Lung (tissue), 11 donors: ENCODE measurements at regions not wholly inside any gene's neighbourhood (a gene's known extent, or its start where the extent isn't known, plus 50 kb on each side); places are given as distances from the start of the nearest gene placed in this dataset.

ENCODE experiments used
- ATAC-seq: fragments of 200-7000 bp; cut with Tn5 transposase; one replicate; pipeline ENCODE4 v1.9.1; 2020; ENCODE audit warnings: moderate number of reproducible peaks; ENCODE audit not compliant: insufficient read depth, low FRiP score
- DNase-seq, 3 donors: peaks; one replicate each; pipeline ENCODE4 v3.0.0-alpha.2; 2013 to 2017
- H3K27ac ChIP-seq, 2 donors: one replicate each; pipeline ENCODE4 v1.5.1; 2013; ENCODE audit warnings: mild to moderate bottlenecking in 2 of 2, moderate library complexity in 2 of 2, control low read depth in 1 of 2, inconsistent platforms in 1 of 2, low read depth in 1 of 2, low read length in 1 of 2
- H3K27me3 ChIP-seq, 3 donors: one replicate each; pipeline ENCODE4 v1.5.1; 2013; ENCODE audit warnings: low read length in 2 of 3; ENCODE audit not compliant: control insufficient read depth in 3 of 3, insufficient read depth in 3 of 3
- H3K36me3 ChIP-seq, 4 donors: one replicate each; pipeline ENCODE4 v1.5.1; 2013; ENCODE audit warnings: low read length in 4 of 4, mild to moderate bottlenecking in 1 of 4, moderate library complexity in 1 of 4; ENCODE audit not compliant: control insufficient read depth in 4 of 4, insufficient read depth in 4 of 4
- H3K4me1 ChIP-seq, 5 donors: one replicate each; pipeline ENCODE4 v1.5.1; 2013; ENCODE audit warnings: low read length in 5 of 5, mild to moderate bottlenecking in 2 of 5, moderate library complexity in 1 of 5; ENCODE audit not compliant: control insufficient read depth in 5 of 5, insufficient read depth in 5 of 5
- H3K4me3 ChIP-seq: one replicate; pipeline ENCODE4 v1.5.1; 2013; ENCODE audit warnings: mild to moderate bottlenecking, control low read depth, moderate library complexity
- H3K9ac ChIP-seq, 2 donors: one replicate each; pipeline ENCODE4 v1.5.1; 2013; ENCODE audit warnings: low read length in 2 of 2, control low read depth in 1 of 2; ENCODE audit not compliant: insufficient read depth in 1 of 2
- H3K9me3 ChIP-seq, 4 donors: one replicate each; pipeline ENCODE4 v1.5.1; 2013; ENCODE audit warnings: low read length in 3 of 4, mild to moderate bottlenecking in 1 of 4, moderate library complexity in 1 of 4; ENCODE audit not compliant: control insufficient read depth in 4 of 4, insufficient read depth in 3 of 4
- WGBS, 2 donors: extraction: QIAGEN DNeasy Blood & Tissue Kit; methylation state at CpG; one replicate each; pipeline ENCODE4 v1.1.7; 2013; 5-methylcytosine and 5-hydroxymethylcytosine counted together
- TF ChIP-seq, protein P1 (sequence below): IDR thresholded peaks from 2 replicates; pipeline ENCODE4 v1.5.1; 2012; ENCODE audit warnings: mild to moderate bottlenecking; ENCODE audit errors: control extremely low read depth, extremely low read depth
- donor health status: control.
- donor health status: control.
- donor health status: Bipolar disorder and iron deficiency.
- donor health status: healthy.
- donor health status: DM: yes; HTN: yes; CAD: no.

DNA sequence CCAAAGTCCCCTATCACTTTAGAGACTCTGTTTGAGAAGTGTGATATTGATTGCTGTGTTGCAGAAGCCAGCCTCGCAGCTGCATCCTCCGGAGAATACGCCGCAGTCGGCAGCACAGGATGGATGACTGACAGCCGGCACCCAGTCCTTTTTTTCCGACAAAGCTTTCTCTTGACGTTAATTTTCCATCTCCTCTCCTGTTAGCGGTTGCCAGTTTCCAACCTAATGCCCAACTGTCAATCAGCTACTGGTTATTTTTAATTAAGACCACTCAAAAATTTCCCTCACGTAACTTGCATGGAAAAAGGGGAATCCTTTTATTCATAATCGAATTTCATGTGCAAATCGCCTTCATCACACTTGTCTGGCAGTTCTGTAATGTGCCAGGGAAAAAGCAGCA lies 953.9 kb downstream of the CDH11 start:
- Histone ChIP-seq H3K4me3 (no peak overlapping the region), H3K4me1 (no peaks in the 10 kb centered on the region), H3K9ac (no peak overlapping the region), H3K27me3 (no peaks in the 10 kb centered on the region), H3K27ac (no peak overlapping the region), H3K36me3 (no peaks in the 10 kb centered on the region), H3K9me3 (no peaks in the 10 kb centered on the region)
- no peak for ATAC-seq
- DNase-seq = no peak
- TF ChIP-seq, protein P1, sequence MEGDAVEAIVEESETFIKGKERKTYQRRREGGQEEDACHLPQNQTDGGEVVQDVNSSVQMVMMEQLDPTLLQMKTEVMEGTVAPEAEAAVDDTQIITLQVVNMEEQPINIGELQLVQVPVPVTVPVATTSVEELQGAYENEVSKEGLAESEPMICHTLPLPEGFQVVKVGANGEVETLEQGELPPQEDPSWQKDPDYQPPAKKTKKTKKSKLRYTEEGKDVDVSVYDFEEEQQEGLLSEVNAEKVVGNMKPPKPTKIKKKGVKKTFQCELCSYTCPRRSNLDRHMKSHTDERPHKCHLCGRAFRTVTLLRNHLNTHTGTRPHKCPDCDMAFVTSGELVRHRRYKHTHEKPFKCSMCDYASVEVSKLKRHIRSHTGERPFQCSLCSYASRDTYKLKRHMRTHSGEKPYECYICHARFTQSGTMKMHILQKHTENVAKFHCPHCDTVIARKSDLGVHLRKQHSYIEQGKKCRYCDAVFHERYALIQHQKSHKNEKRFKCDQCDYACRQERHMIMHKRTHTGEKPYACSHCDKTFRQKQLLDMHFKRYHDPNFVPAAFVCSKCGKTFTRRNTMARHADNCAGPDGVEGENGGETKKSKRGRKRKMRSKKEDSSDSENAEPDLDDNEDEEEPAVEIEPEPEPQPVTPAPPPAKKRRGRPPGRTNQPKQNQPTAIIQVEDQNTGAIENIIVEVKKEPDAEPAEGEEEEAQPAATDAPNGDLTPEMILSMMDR = no peak
- 83% methylated on average over 12 of the region's 12 CpGs for WGBS, 2 donors

DNA sequence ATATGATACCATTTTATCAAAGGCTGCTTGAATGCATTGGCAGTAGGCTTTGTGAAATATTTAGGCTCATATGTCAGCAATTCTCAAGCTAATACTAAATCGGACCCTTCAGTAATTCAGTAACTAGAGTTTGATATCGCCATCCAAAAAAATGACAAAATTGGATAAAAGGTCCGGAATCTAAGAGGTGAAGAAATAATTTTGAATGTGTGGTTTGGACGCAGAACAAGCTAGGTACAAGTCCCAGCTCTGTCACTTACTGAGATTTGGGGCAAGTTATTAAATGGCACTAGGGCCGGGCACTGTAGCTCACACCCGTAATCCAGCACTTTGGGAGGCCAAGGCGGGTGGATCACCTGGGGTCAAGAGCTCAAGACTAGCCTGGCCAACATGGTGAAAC lies 956.5 kb downstream of the CDH11 start:
- no peak overlapping the region for H3K9ac ChIP-seq
- H3K4me3 ChIP-seq = no peak overlapping the region
- no peak overlapping the region for H3K27ac ChIP-seq
- H3K9me3 ChIP-seq = no peaks in the 10 kb centered on the region
- no peaks in the 10 kb centered on the region for H3K4me1 ChIP-seq
- no peaks in the 10 kb centered on the region for H3K27me3 ChIP-seq
- TF ChIP-seq, protein P1 = no peak
- H3K36me3 ChIP-seq = no peaks in the 10 kb centered on the region
- whole genome bisulfite sequencing, 2 donors = 92 to 97% methylated on average over 7 of the region's 7 CpGs
- no peak for ATAC-seq
- no peak for DNase-seq

DNA sequence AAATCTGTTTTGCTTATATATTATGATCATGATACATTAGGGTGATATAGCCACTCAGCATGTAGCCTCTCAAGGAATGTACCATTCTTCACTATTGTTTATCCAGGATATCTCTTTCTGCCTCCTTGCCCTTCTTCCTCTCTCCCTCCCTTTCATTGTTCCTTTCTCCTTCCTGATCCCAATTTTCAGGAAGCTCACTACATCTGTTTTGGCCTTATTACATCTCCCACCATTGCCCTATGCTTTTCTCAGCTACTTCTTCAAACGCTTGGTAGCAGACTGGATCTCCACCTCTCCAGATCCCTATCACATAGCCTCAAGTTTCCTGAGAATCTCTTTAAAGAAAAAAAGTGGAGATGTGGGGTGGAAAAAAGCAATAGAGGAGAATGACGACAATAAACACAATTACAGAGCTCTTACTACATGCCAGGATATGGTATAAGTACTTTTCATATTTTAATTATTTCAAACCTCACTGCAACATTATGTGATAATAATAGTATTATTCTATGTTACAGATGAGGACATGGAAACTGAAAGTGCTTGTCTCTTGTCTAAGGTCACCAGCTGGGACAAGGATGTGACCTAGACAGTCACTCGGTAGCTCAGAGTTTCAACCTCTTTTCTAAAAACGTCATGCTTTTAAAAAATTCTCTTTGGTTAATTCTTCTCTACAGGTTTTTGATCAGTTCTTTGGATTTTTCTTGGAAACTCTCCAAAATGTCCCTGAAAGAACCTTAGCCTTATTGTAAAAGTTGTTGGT lies 959.1 kb downstream of the CDH11 start:
- DNase-seq = no peak
- 52 to 59% methylated on average over 4 of the region's 4 CpGs for WGBS, 2 donors
- H3K27ac ChIP-seq = no peak overlapping the region
- no peak overlapping the region for H3K9ac ChIP-seq
- ATAC-seq = no peak
- H3K27me3 ChIP-seq = no peaks in the 10 kb centered on the region
- H3K4me1 ChIP-seq = peaks cover 0 to 4% (median 0%) of the 10 kb centered on the region in 5 donors
- no peak overlapping the region for H3K4me3 ChIP-seq
- H3K9me3 ChIP-seq = no peaks in the 10 kb centered on the region
- TF ChIP-seq, protein P1 = no peak
- H3K36me3 ChIP-seq = no peaks in the 10 kb centered on the region

DNA sequence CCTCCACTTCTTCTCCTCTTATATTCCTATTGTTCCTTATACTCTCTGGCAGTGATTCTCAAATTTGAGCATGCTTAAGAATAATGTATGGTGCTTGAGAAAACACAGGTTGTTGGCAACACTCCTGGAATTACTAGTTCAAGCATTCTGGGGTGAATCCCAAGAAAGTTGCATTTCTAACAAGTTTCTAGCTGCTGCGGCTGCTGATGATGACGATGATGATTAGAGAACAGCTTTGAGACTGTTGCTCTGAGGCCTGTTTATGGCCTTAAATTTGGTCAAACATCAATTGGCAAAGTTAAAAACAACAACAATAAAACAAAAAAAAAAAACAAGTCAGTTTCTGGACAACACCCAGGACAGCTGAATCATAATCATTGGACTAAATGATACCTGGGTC lies 961.9 kb downstream of the CDH11 start:
- no peak overlapping the region for H3K27ac ChIP-seq
- peaks cover 0 to 4% (median 0%) of the 10 kb centered on the region in 5 donors for H3K4me1 ChIP-seq
- ATAC-seq (no peak), DNase-seq (peak in 2 of 3 donors; percentile 33 to 51)
- H3K9ac ChIP-seq = no peak overlapping the region
- H3K36me3 ChIP-seq = no peaks in the 10 kb centered on the region
- no peaks in the 10 kb centered on the region for H3K9me3 ChIP-seq
- H3K27me3 ChIP-seq = no peaks in the 10 kb centered on the region
- H3K4me3 ChIP-seq = no peak overlapping the region
- TF ChIP-seq, protein P1 = no peak
- 78 to 83% methylated on average over 2 of the region's 2 CpGs for WGBS, 2 donors
